PC-9 (cell line): ENCODE measurements at regions not wholly inside any gene's neighbourhood (a gene's known extent, or its start where the extent isn't known, plus 50 kb on each side); places are given as distances from the start of the nearest gene placed in this dataset.

Experiments
- BruUV-seq: library from RNA; stranded (reverse); fragments of 400-500 nt; replicated peaks from 2 replicates; lab custom pipeline; 2021; lab: Mats Ljungman, UMichigan
- CTCF ChIA-PET: fragments of 300-600 bp; sonication (Branson Sonifier 250); formaldehyde crosslinking; loops from one replicate; lab custom pipeline; 2022; ENCODE audit warnings: antibody characterized with exemption; lab: Charles Lee
- POLR2A ChIA-PET: fragments of 300-600 bp; sonication (Branson Sonifier 250); formaldehyde crosslinking; loops from one replicate; lab custom pipeline; 2022; ENCODE audit warnings: antibody characterized with exemption; ENCODE audit not compliant: unreplicated experiment; lab: Charles Lee
- DNase-seq, 2 experiments: peaks; one replicate each; pipeline versions ENCODE4 v3.0.0 to v3.0.0-alpha.2; 2015 to 2022; ENCODE audit warnings: mixed read lengths in 1 of 2
- H2AFZ ChIP-seq: fragments of 200-600 bp; sonication (generic); 2 replicates; pipeline ENCODE4 v1.8.1; 2017; ENCODE audit warnings: antibody characterized with exemption
- H3F3A ChIP-seq: fragments of 200-600 bp; sonication (generic); 2 replicates; pipeline ENCODE4 v1.8.1; 2017; ENCODE audit warnings: antibody characterized with exemption, mild to moderate bottlenecking, low read depth; ENCODE audit not compliant: insufficient read depth
- H3K27ac ChIP-seq: fragments of 200-600 bp; sonication (generic); 2 replicates; pipeline ENCODE4 v1.6.1; 2016; ENCODE audit warnings: mixed run types
- H3K27me3 ChIP-seq: fragments of 200-600 bp; sonication (generic); 2 replicates; pipeline ENCODE4 v1.6.1; 2016; ENCODE audit warnings: low read depth, mixed run types; ENCODE audit not compliant: insufficient read depth
- H3K36me3 ChIP-seq: fragments of 200-600 bp; sonication (generic); 2 replicates; pipeline ENCODE4 v1.6.1; 2016; ENCODE audit warnings: low read depth, mixed run types
- H3K4me1 ChIP-seq: fragments of 200-600 bp; sonication (generic); replicated peaks from 2 replicates; pipeline ENCODE4 v1.6.1; 2016; ENCODE audit warnings: mixed run types; ENCODE audit not compliant: insufficient read depth
- H3K4me2 ChIP-seq: fragments of 200-600 bp; sonication (generic); 2 replicates; pipeline ENCODE4 v1.6.1; 2017; ENCODE audit warnings: mixed run types
- H3K4me3 ChIP-seq: fragments of 200-600 bp; sonication (generic); 2 replicates; pipeline ENCODE4 v1.6.1; 2016; ENCODE audit warnings: mixed run types
- H3K79me2 ChIP-seq: fragments of 200-600 bp; sonication (generic); 2 replicates; pipeline ENCODE4 v1.6.1; 2017; ENCODE audit warnings: low read depth, mixed run types
- H3K9me2 ChIP-seq: fragments of 200-600 bp; sonication (generic); 2 replicates; pipeline ENCODE4 v1.8.1; 2017; ENCODE audit warnings: mild to moderate bottlenecking; ENCODE audit not compliant: insufficient read depth
- H3K9me3 ChIP-seq: fragments of 200-600 bp; sonication (generic); 2 replicates; pipeline ENCODE4 v1.8.1; 2016; ENCODE audit warnings: low read depth; ENCODE audit not compliant: insufficient read depth
- H4K20me1 ChIP-seq: fragments of 200-600 bp; sonication (generic); 2 replicates; pipeline ENCODE4 v1.8.1; 2017; ENCODE audit not compliant: insufficient read depth
- CTCF ChIP-seq: fragments of 200-600 bp; sonication (generic); conservative IDR thresholded peaks from 2 replicates; pipeline ENCODE4 v1.6.1; 2017; ENCODE audit warnings: mixed run types, antibody characterized with exemption, mild to moderate bottlenecking, moderate library complexity
- EZH2 ChIP-seq: fragments of 200-600 bp; sonication (generic); IDR thresholded peaks from 2 replicates; pipeline ENCODE4 v1.8.0; 2017; ENCODE audit warnings: antibody characterized with exemption, low read depth
- intact Hi-C: fragments of 100-400 bp; cut with micrococcal nuclease; formaldehyde crosslinking; loops from one replicate; pipeline ENCODE4 v1.10.0; 2022; ENCODE audit not compliant: unreplicated experiment

DNA sequence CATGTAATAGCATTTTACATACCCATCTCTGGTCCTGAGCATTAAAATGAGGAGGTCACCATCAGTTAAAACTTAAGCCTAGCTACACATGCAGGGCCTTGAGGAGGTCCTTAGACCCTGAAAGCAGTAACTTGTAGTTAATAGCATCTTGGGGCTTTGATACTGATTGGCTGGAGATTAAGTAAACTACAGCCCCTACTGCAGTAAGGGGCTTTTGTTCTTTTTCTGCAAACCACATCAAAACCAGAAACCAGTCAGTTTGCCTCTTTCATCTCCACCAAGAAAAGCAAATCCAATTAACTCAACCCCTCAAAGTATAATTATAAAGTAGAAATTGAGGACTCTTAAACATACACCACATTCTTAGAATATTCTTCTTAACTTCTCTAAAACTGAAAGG is 622.7 kb downstream of the ZPLD1 start:
- Histone ChIP-seq H3K27me3 (no peaks in the 10 kb centered on the region), H3K4me1 (no peaks in the 10 kb centered on the region; the same call in 1 of the 2 replicates), H3K4me3 (no peak overlapping the region), H3K27ac (no peak overlapping the region), H4K20me1 (no peaks in the 10 kb centered on the region), H2AFZ (no peak overlapping the region), H3K79me2 (no peaks in the 10 kb centered on the region), H3K9me2 (no peaks in the 10 kb centered on the region), H3K9me3 (no peaks in the 10 kb centered on the region), H3K4me2 (no peak overlapping the region), H3K36me3 (no peaks in the 10 kb centered on the region), H3F3A (no peaks in the 10 kb centered on the region)
- BruUV-seq: no TSS peak
- POLR2A ChIA-PET: no interaction called here
- TF ChIP-seq EZH2: no peak
- no peak for TF ChIP-seq CTCF
- intact Hi-C loops: no loop called here
- CTCF ChIA-PET: no interaction called here
- DNase-seq: no peak

DNA sequence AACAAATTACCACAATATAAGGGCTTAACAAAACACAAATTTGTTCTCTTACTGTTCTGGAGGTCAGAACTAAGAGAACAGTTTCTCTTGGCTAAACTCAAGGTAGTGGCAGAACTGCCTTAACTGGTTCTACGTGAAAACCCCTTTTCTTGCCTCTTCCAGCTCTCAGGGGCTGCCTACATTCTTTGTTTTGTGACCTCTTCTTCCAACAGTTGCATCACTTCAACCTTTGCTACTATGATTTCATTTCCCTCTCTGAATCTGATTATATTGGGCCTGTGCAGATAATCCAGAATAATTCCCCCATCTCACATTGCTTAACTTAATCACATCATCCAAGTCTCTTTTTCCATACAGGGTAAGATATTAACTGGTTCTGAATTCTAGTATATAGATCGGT is 624.6 kb downstream of the ZPLD1 start:
- Histone ChIP-seq H3K79me2 (no peaks in the 10 kb centered on the region), H3K4me1 (no peaks in the 10 kb centered on the region; the same call in 1 of the 2 replicates), H3K9me2 (no peaks in the 10 kb centered on the region), H3K27ac (no peak overlapping the region), H3K27me3 (no peaks in the 10 kb centered on the region), H4K20me1 (no peaks in the 10 kb centered on the region), H3K4me2 (no peak overlapping the region), H2AFZ (no peak overlapping the region), H3K36me3 (no peaks in the 10 kb centered on the region), H3K4me3 (no peak overlapping the region), H3F3A (no peaks in the 10 kb centered on the region), H3K9me3 (no peaks in the 10 kb centered on the region)
- BruUV-seq: no TSS peak
- peak in 1 of 2 experiments; percentile 20 for DNase-seq
- no peak for TF ChIP-seq EZH2
- no peak for TF ChIP-seq CTCF
- POLR2A ChIA-PET: interaction anchor here (0.5 kb wide), 1 partner anchor 187 kb away, joined by 4 read pairs; no protein-coding TSS in a partner anchor
- CTCF ChIA-PET: no interaction called here
- intact Hi-C loops: no loop called here

- Histone ChIP-seq H3K4me3 (no peak overlapping the region), H3K79me2 (no peaks in the 10 kb centered on the region), H3F3A (no peaks in the 10 kb centered on the region), H3K36me3 (no peaks in the 10 kb centered on the region), H3K4me2 (no peak overlapping the region), H3K9me2 (no peaks in the 10 kb centered on the region), H3K27me3 (no peaks in the 10 kb centered on the region), H3K27ac (no peak overlapping the region), H4K20me1 (no peaks in the 10 kb centered on the region), H3K4me1 (no peaks in the 10 kb centered on the region; the same call in 1 of the 2 replicates), H3K9me3 (no peaks in the 10 kb centered on the region), H2AFZ (0 out of 2 replicates have a peak overlapping the region, but pooled peaks have one; percentile 5)
- TF ChIP-seq CTCF: no peak
- no peak for TF ChIP-seq EZH2
- POLR2A ChIA-PET: no interaction called here
- intact Hi-C loops: no loop called here
- DNase-seq: no peak
- BruUV-seq: no TSS peak
- CTCF ChIA-PET: no interaction called here
These were observed 625.4 kb downstream of the ZPLD1 start for GRCh38 chr3:103060242-103060641.
